H9 (cell line): ENCODE measurements at regions not wholly inside any gene's neighbourhood (a gene's known extent, or its start where the extent isn't known, plus 50 kb on each side); places are given as distances from the start of the nearest gene placed in this dataset.

Experiments used
- DNase-seq: peaks from one replicate; pipeline ENCODE4 v3.0.0-alpha.2; 2017
- H2AFZ ChIP-seq: one replicate; pipeline ENCODE4 v1.6.1; 2013; ENCODE audit warnings: mild to moderate bottlenecking, low read length, control low read depth, moderate library complexity
- H2AK5ac ChIP-seq: 2 replicates; pipeline ENCODE4 v1.6.1; 2013; ENCODE audit warnings: low read length, control low read depth, mixed read lengths; ENCODE audit not compliant: insufficient read length
- H2BK120ac ChIP-seq: one replicate; pipeline ENCODE4 v1.6.1; 2013; ENCODE audit warnings: low read depth, mild to moderate bottlenecking, low read length, control low read depth, inconsistent platforms; ENCODE audit not compliant: poor library complexity, severe bottlenecking
- H2BK12ac ChIP-seq: 2 replicates; pipeline ENCODE4 v1.6.1; 2013; ENCODE audit warnings: low read length, control low read depth, mixed read lengths, low read depth; ENCODE audit not compliant: insufficient read length
- H2BK15ac ChIP-seq: 2 replicates; pipeline ENCODE4 v1.6.1; 2013; ENCODE audit warnings: low read depth, low read length, control low read depth
- H2BK20ac ChIP-seq: one replicate; pipeline ENCODE4 v1.6.1; 2013; ENCODE audit warnings: low read depth, mild to moderate bottlenecking, low read length, control low read depth, inconsistent platforms; ENCODE audit not compliant: poor library complexity, severe bottlenecking
- H2BK5ac ChIP-seq: 2 replicates; pipeline ENCODE4 v1.6.1; 2013; ENCODE audit warnings: low read length, control low read depth, mixed read lengths; ENCODE audit not compliant: insufficient read length
- H3K14ac ChIP-seq: 2 replicates; pipeline ENCODE4 v1.6.1; 2013; ENCODE audit warnings: low read length, control low read depth; ENCODE audit not compliant: insufficient read depth
- H3K18ac ChIP-seq: 2 replicates; pipeline ENCODE4 v1.6.1; 2013; ENCODE audit warnings: low read depth, mild to moderate bottlenecking, mixed read lengths, low read length, control low read depth; ENCODE audit not compliant: insufficient read length
- H3K23ac ChIP-seq: 2 replicates; pipeline ENCODE4 v1.6.1; 2013; ENCODE audit warnings: low read length, control low read depth, mixed read lengths, low read depth; ENCODE audit not compliant: insufficient read length
- H3K23me2 ChIP-seq: 2 replicates; pipeline ENCODE4 v1.6.1; 2013; ENCODE audit warnings: low read depth, mild to moderate bottlenecking, mixed read lengths, low read length, control low read depth; ENCODE audit not compliant: insufficient read length, poor library complexity, severe bottlenecking
- H3K27ac ChIP-seq: 2 replicates; pipeline ENCODE4 v1.5.1; 2013; ENCODE audit warnings: low read length, control low read depth, mixed read lengths, low read depth; ENCODE audit not compliant: insufficient read length
- H3K27me3 ChIP-seq: 2 replicates; pipeline ENCODE4 v1.6.1; 2013; ENCODE audit warnings: low read length, control low read depth, inconsistent platforms; ENCODE audit not compliant: insufficient read depth
- H3K4ac ChIP-seq: 2 replicates; pipeline ENCODE4 v1.6.1; 2013; ENCODE audit warnings: low read depth, mild to moderate bottlenecking, control low read depth, inconsistent platforms, low read length, moderate library complexity
- H3K4me1 ChIP-seq: 2 replicates; pipeline ENCODE4 v1.6.1; 2013; ENCODE audit warnings: low read length, control low read depth, inconsistent platforms; ENCODE audit not compliant: insufficient read depth
- H3K4me2 ChIP-seq: 2 replicates; pipeline ENCODE4 v1.6.1; 2013; ENCODE audit warnings: low read length, control low read depth, mixed read lengths; ENCODE audit not compliant: insufficient read length, insufficient read depth
- H3K56ac ChIP-seq: 2 replicates; pipeline ENCODE4 v1.6.1; 2013; ENCODE audit warnings: low read depth, mild to moderate bottlenecking, mixed read lengths, low read length, control low read depth; ENCODE audit not compliant: insufficient read length
- H3K79me1 ChIP-seq: 2 replicates; pipeline ENCODE4 v1.6.1; 2013; ENCODE audit warnings: low read depth, mild to moderate bottlenecking, moderate library complexity, low read length, control low read depth, inconsistent platforms; ENCODE audit not compliant: insufficient read depth, poor library complexity, severe bottlenecking
- H3K79me2 ChIP-seq: 2 replicates; pipeline ENCODE4 v1.6.1; 2013; ENCODE audit warnings: low read length, control low read depth, inconsistent platforms; ENCODE audit not compliant: insufficient read depth
- H3K9ac ChIP-seq: 2 replicates; pipeline ENCODE4 v1.6.1; 2013; ENCODE audit warnings: low read length, control low read depth, mixed read lengths; ENCODE audit not compliant: insufficient read length; ENCODE audit errors: extremely low read depth
- H3K9me3 ChIP-seq: one replicate; pipeline ENCODE4 v1.6.1; 2013; ENCODE audit warnings: low read depth, low read length, inconsistent platforms; ENCODE audit not compliant: control insufficient read depth
- H3T11ph ChIP-seq: one replicate; pipeline ENCODE4 v1.6.1; 2013; ENCODE audit warnings: mild to moderate bottlenecking, low read length, control low read depth, inconsistent platforms
- H4K20me1 ChIP-seq: one replicate; pipeline ENCODE4 v1.6.1; 2013; ENCODE audit not compliant: control insufficient read depth, insufficient read length, insufficient read depth
- H4K5ac ChIP-seq: 2 replicates; pipeline ENCODE4 v1.6.1; 2013; ENCODE audit warnings: low read depth, mild to moderate bottlenecking, mixed read lengths, low read length, control low read depth; ENCODE audit not compliant: insufficient read length
- H4K8ac ChIP-seq: replicated peaks from 2 replicates; pipeline ENCODE4 v1.6.1; 2013; ENCODE audit warnings: low read length, control low read depth, mixed read lengths, low read depth; ENCODE audit not compliant: insufficient read length
- H4K91ac ChIP-seq: 2 replicates; pipeline ENCODE4 v1.6.1; 2013; ENCODE audit warnings: low read depth, mild to moderate bottlenecking, moderate library complexity, mixed read lengths, low read length, control low read depth; ENCODE audit not compliant: insufficient read length
- H3K27ac Mint-ChIP-seq, 3 experiments: 2 replicates in 2 of 3; 3 replicates in 1 of 3; pipeline ENCODE4 v1.8.0; 2020 to 2021; ENCODE audit warnings: mixed read lengths in 3 of 3, mild to moderate bottlenecking in 1 of 3, moderate library complexity in 1 of 3
- H3K27me3 Mint-ChIP-seq: 2 replicates; pipeline ENCODE4 v1.8.0; 2021; ENCODE audit warnings: low read depth, mild to moderate bottlenecking, moderate library complexity, mixed read lengths
- H3K36me3 Mint-ChIP-seq, 3 experiments: 2 replicates in 2 of 3; 3 replicates in 1 of 3; pipeline ENCODE4 v1.8.0; 2020 to 2021; ENCODE audit warnings: low read depth in 3 of 3, mixed read lengths in 3 of 3; ENCODE audit not compliant: insufficient read depth in 1 of 3
- H3K4me1 Mint-ChIP-seq, 2 experiments: 2 replicates each; pipeline ENCODE4 v1.8.0; 2020; ENCODE audit warnings: mixed read lengths in 2 of 2
- H3K4me3 Mint-ChIP-seq, 2 experiments: 2 replicates in 1 of 2; 3 replicates in 1 of 2; pipeline ENCODE4 v1.8.0; 2020 to 2021; ENCODE audit warnings: mild to moderate bottlenecking in 2 of 2, mixed read lengths in 2 of 2, moderate library complexity in 1 of 2
- H3K9me3 Mint-ChIP-seq, 2 experiments: 2 replicates in 1 of 2; 3 replicates in 1 of 2; pipeline ENCODE4 v1.8.0; 2020; ENCODE audit warnings: mild to moderate bottlenecking in 2 of 2, mixed read lengths in 2 of 2, moderate library complexity in 1 of 2
- WGBS: extraction: QIAGEN DNeasy Blood & Tissue Kit; methylation state at CpG from one replicate; pipeline ENCODE4 v1.1.7; 2013; ENCODE audit warnings: missing lambda C conversion rate, low lambda C conversion rate, mixed read lengths; ENCODE audit not compliant: insufficient read length; ENCODE audit errors: extremely low coverage; 5-methylcytosine and 5-hydroxymethylcytosine counted together
- TF ChIP-seq, protein P1 (sequence below): fragments of 200-600 bp; sonication (generic); conservative IDR thresholded peaks from 3 replicates; pipeline ENCODE4 v1.8.0; 2021; ENCODE audit warnings: antibody characterized with exemption, mild to moderate bottlenecking

GRCh38 chr6:167649476-167649875 is 177.2 kb upstream of the AFDN start:
- Histone ChIP-seq H3K23me2 (no peaks in the 10 kb centered on the region), H4K8ac (no peak overlapping the region), H3K4me2 (no peak overlapping the region), H3K79me1 (no peaks in the 10 kb centered on the region), H3K14ac (no peak overlapping the region), H3K18ac (no peak overlapping the region), H2AFZ (no peak overlapping the region), H3T11ph (no peak overlapping the region), H2BK5ac (no peak overlapping the region), H3K9ac (no peak overlapping the region), H2BK120ac (no peak overlapping the region), H3K56ac (no peak overlapping the region), H3K4me1 (no peaks in the 10 kb centered on the region; the same call in 1 of the 2 replicates), H3K27ac (no peak overlapping the region), H3K23ac (no peak overlapping the region), H3K79me2 (no peaks in the 10 kb centered on the region), H2BK12ac (no peak overlapping the region), H4K91ac (no peak overlapping the region), H2AK5ac (no peak overlapping the region), H2BK15ac (no peak overlapping the region), H4K20me1 (no peaks in the 10 kb centered on the region), H2BK20ac (no peak overlapping the region), H3K4ac (no peak overlapping the region), H3K27me3 (no peaks in the 10 kb centered on the region), H4K5ac (no peak overlapping the region), H3K9me3 (no peaks in the 10 kb centered on the region)
- H3K9me3 Mint-ChIP-seq: no peaks in the 10 kb centered on the region
- WGBS: no CpG with 5 or more reads among the region's 8 CpGs
- no peak for DNase-seq
- TF ChIP-seq, protein P1, sequence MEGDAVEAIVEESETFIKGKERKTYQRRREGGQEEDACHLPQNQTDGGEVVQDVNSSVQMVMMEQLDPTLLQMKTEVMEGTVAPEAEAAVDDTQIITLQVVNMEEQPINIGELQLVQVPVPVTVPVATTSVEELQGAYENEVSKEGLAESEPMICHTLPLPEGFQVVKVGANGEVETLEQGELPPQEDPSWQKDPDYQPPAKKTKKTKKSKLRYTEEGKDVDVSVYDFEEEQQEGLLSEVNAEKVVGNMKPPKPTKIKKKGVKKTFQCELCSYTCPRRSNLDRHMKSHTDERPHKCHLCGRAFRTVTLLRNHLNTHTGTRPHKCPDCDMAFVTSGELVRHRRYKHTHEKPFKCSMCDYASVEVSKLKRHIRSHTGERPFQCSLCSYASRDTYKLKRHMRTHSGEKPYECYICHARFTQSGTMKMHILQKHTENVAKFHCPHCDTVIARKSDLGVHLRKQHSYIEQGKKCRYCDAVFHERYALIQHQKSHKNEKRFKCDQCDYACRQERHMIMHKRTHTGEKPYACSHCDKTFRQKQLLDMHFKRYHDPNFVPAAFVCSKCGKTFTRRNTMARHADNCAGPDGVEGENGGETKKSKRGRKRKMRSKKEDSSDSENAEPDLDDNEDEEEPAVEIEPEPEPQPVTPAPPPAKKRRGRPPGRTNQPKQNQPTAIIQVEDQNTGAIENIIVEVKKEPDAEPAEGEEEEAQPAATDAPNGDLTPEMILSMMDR: no peak
- no peak overlapping the region for H3K4me3 Mint-ChIP-seq
- H3K27me3 Mint-ChIP-seq: peaks cover 5% of the 10 kb centered on the region
- no peak overlapping the region; a peak in 1 of 7 replicates for H3K27ac Mint-ChIP-seq
- no peaks in the 10 kb centered on the region; a peak in 1 of 7 replicates for H3K36me3 Mint-ChIP-seq
- H3K4me1 Mint-ChIP-seq: peaks cover 12 to 15% of the 10 kb centered on the region in 2 experiments
